Sigmoid colon (tissue), 6 donors: ENCODE measurements at regions not wholly inside any gene's neighbourhood (a gene's known extent, or its start where the extent isn't known, plus 50 kb on each side); places are given as distances from the start of the nearest gene placed in this dataset.

ENCODE experiments used
- DNase-seq: peaks from one replicate; pipeline ENCODE4 v3.0.0-alpha.2; 2019
- H3K27ac ChIP-seq, 4 donors: fragments of 200-600 bp; sonication (generic); one replicate each; pipeline ENCODE4 v1.5.1; 2016 to 2019; ENCODE audit warnings: mild to moderate bottlenecking in 1 of 4
- H3K27me3 ChIP-seq, 3 donors: fragments of 200-600 bp; sonication (generic); one replicate each; pipeline ENCODE4 v1.5.1; 2019; ENCODE audit warnings: mild to moderate bottlenecking in 1 of 3
- H3K36me3 ChIP-seq, 4 donors: fragments of 200-600 bp; sonication (generic); one replicate each; pipeline ENCODE4 v1.5.1; 2016 to 2019
- H3K4me1 ChIP-seq, 4 donors: fragments of 200-600 bp; sonication (generic); one replicate each; pipeline ENCODE4 v1.5.1; 2017 to 2019
- H3K4me3 ChIP-seq, 4 donors: fragments of 200-600 bp; sonication (generic); one replicate each; pipeline ENCODE4 v1.5.1; 2017 to 2019; ENCODE audit warnings: mild to moderate bottlenecking in 2 of 4, moderate library complexity in 1 of 4
- H3K9me3 ChIP-seq, 4 donors: fragments of 200-600 bp in 3 of 4; sonication (generic) in 3 of 4; one replicate each; pipeline versions ENCODE4 v1.5.1 to v1.6.1; 2013 to 2019
- CTCF ChIP-seq, 4 experiments: fragments of 450-650 bp in 3 of 4; fragments of 200-600 bp in 1 of 4; IDR thresholded peaks; one replicate each; pipeline ENCODE4 v1.5.1; 2016 to 2019; ENCODE audit warnings: antibody characterized with exemption in 4 of 4, mild to moderate bottlenecking in 3 of 4, moderate library complexity in 2 of 4
- EP300 ChIP-seq, 4 donors: sonication (generic); formaldehyde crosslinking; IDR thresholded peaks; one replicate each; pipeline ENCODE4 v1.6.1; 2017; ENCODE audit warnings: antibody characterized with exemption in 4 of 4
- POLR2A ChIP-seq, 2 donors: fragments of 450-650 bp; IDR thresholded peaks; one replicate each; pipeline ENCODE4 v1.6.1; 2016; ENCODE audit warnings: antibody characterized with exemption in 2 of 2, mild to moderate bottlenecking in 2 of 2, moderate library complexity in 2 of 2
- POLR2AphosphoS5 ChIP-seq, 4 donors: sonication (generic); formaldehyde crosslinking; IDR thresholded peaks; one replicate each; pipeline ENCODE4 v1.6.1; 2017; ENCODE audit warnings: antibody characterized with exemption in 4 of 4
- WGBS, 2 donors: extraction: QIAGEN DNeasy Blood & Tissue Kit; methylation state at CpG; one replicate each; pipeline ENCODE4 v1.1.7; 2013; 5-methylcytosine and 5-hydroxymethylcytosine counted together
- intact Hi-C: fragments of 100-400 bp; cut with DNase I; formaldehyde crosslinking; loops from one replicate; pipeline ENCODE4 v1.15.1; 2023
- donor health status: healthy with polysubstance abuse.
- donor health status: healthy.

GRCh38 chr5:1998348-1998669, 115.6 kb upstream of the IRX4 start:
- H3K36me3 ChIP-seq, result no peaks in the 10 kb centered on the region
- intact Hi-C loops, result no loop called here
- WGBS, 2 donors, result 88 to 92% methylated on average over 1 of the region's 1 CpG
- H3K27ac ChIP-seq, result no peak overlapping the region
- peaks cover 0 to 6% (median 0%) of the 10 kb centered on the region in 3 donors for H3K27me3 ChIP-seq
- H3K4me1 ChIP-seq, result no peaks in the 10 kb centered on the region
- H3K9me3 ChIP-seq, result no peaks in the 10 kb centered on the region
- no peak overlapping the region for H3K4me3 ChIP-seq
- no peak for DNase-seq
- TF ChIP-seq POLR2A (IDR thresholded peaks at IDR 0.05) (no peak), CTCF (IDR thresholded peaks at IDR 0.05) (no peak), POLR2AphosphoS5 (IDR thresholded peaks at IDR 0.05) (no peak), EP300 (IDR thresholded peaks at IDR 0.05) (no peak)

- Histone ChIP-seq H3K4me1 (no peaks in the 10 kb centered on the region), H3K36me3 (no peaks in the 10 kb centered on the region), H3K27ac (no peak overlapping the region), H3K9me3 (peaks cover 0 to under 1% (median 0%) of the 10 kb centered on the region in 4 donors), H3K27me3 (peaks cover 0 to 6% (median 0%) of the 10 kb centered on the region in 3 donors), H3K4me3 (no peak overlapping the region)
- TF ChIP-seq CTCF (IDR thresholded peaks at IDR 0.05), result no peak
- no peak for TF ChIP-seq POLR2AphosphoS5 (IDR thresholded peaks at IDR 0.05)
- no peak for TF ChIP-seq POLR2A (IDR thresholded peaks at IDR 0.05)
- no peak for TF ChIP-seq EP300 (IDR thresholded peaks at IDR 0.05)
- DNase-seq, result no peak
- intact Hi-C loops, result no loop called here
- WGBS, 2 donors, result 84 to 85% methylated on average over 6 of the region's 6 CpGs
These were observed 115.1 kb upstream of the IRX4 start for GRCh38 chr5:1997640-1998347.

DNA sequence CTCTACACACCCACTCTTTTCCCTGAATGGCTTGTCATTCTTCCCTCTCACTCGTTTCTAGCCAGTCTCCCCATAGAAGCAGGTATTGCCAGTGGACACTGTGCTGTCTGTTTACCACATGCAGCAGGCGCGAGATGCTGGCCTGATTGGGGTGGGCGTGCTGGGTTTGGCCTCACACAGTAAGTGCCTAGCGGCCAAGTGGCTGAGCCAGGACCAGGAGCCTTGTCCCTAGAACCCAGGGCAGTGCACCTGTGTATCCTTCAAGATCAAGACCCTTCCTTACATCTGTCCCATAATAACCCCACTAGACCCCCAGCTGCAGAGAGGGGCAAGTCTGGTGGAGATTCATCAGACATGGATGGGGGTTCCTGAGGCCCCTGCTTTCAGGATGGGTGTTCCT, 112.8 kb upstream of the IRX4 start:
- intact Hi-C loops, result no loop called here
- TF ChIP-seq POLR2AphosphoS5 (IDR thresholded peaks at IDR 0.05) (no peak), CTCF (IDR thresholded peaks at IDR 0.05) (no peak), EP300 (IDR thresholded peaks at IDR 0.05) (no peak), POLR2A (IDR thresholded peaks at IDR 0.05) (no peak)
- peaks cover 0 to 4% (median under 1%) of the 10 kb centered on the region in 4 donors for H3K9me3 ChIP-seq
- H3K4me1 ChIP-seq, result no peaks in the 10 kb centered on the region
- no peaks in the 10 kb centered on the region for H3K36me3 ChIP-seq
- WGBS, 2 donors, result 75 to 77% methylated on average over 5 of the region's 5 CpGs
- no peak for DNase-seq
- no peak overlapping the region for H3K27ac ChIP-seq
- H3K4me3 ChIP-seq, result no peak overlapping the region
- H3K27me3 ChIP-seq, result no peaks in the 10 kb centered on the region

- WGBS, 2 donors, result 73 to 76% methylated on average over 5 of the region's 5 CpGs
- DNase-seq, result no peak
- TF ChIP-seq CTCF (IDR thresholded peaks at IDR 0.05) (no peak), POLR2A (IDR thresholded peaks at IDR 0.05) (no peak), EP300 (IDR thresholded peaks at IDR 0.05) (no peak), POLR2AphosphoS5 (IDR thresholded peaks at IDR 0.05) (no peak)
- Histone ChIP-seq H3K4me1 (no peaks in the 10 kb centered on the region), H3K27me3 (no peaks in the 10 kb centered on the region), H3K9me3 (peaks cover 0 to 5% (median 2%) of the 10 kb centered on the region in 4 donors), H3K36me3 (no peaks in the 10 kb centered on the region), H3K27ac (no peak overlapping the region), H3K4me3 (no peak overlapping the region)
- intact Hi-C loops, result no loop called here
These were observed 104.7 kb upstream of the IRX4 start for GRCh38 chr5:1987471-1987870.

- no peak for DNase-seq
- Histone ChIP-seq H3K9me3 (peaks cover 0 to 5% (median under 1%) of the 10 kb centered on the region in 4 donors), H3K4me1 (no peaks in the 10 kb centered on the region), H3K27ac (no peak overlapping the region), H3K4me3 (no peak overlapping the region), H3K27me3 (no peaks in the 10 kb centered on the region), H3K36me3 (no peaks in the 10 kb centered on the region)
- TF ChIP-seq CTCF (IDR thresholded peaks at IDR 0.05) (no peak), POLR2A (IDR thresholded peaks at IDR 0.05) (no peak), EP300 (IDR thresholded peaks at IDR 0.05) (no peak), POLR2AphosphoS5 (IDR thresholded peaks at IDR 0.05) (no peak)
- 79 to 85% methylated on average over 9 of the region's 9 CpGs for WGBS, 2 donors
- intact Hi-C loops, result no loop called here
These were observed 103.1 kb upstream of the IRX4 start for GRCh38 chr5:1985781-1986180.
